Uterus (tissue), 2 donors: ENCODE measurements at regions not wholly inside any gene's neighbourhood (a gene's known extent, or its start where the extent isn't known, plus 50 kb on each side); places are given as distances from the start of the nearest gene placed in this dataset.

Source experiments
- POLR2A ChIP-seq, 2 donors: fragments of 450-650 bp; IDR thresholded peaks; one replicate each; pipeline ENCODE4 v1.6.1; 2016; ENCODE audit warnings: antibody characterized with exemption in 2 of 2, mild to moderate bottlenecking in 1 of 2, moderate library complexity in 1 of 2
- TF ChIP-seq, protein P1 (sequence below), 4 experiments: fragments of 200-600 bp in 2 of 4; fragments of 450-650 bp in 2 of 4; sonication (generic) in 2 of 4; IDR thresholded peaks; one replicate each; pipeline ENCODE4 v1.5.1; 2016 to 2019; ENCODE audit warnings: antibody characterized with exemption in 4 of 4, mild to moderate bottlenecking in 2 of 4, moderate library complexity in 1 of 4

- TF ChIP-seq, protein P1, sequence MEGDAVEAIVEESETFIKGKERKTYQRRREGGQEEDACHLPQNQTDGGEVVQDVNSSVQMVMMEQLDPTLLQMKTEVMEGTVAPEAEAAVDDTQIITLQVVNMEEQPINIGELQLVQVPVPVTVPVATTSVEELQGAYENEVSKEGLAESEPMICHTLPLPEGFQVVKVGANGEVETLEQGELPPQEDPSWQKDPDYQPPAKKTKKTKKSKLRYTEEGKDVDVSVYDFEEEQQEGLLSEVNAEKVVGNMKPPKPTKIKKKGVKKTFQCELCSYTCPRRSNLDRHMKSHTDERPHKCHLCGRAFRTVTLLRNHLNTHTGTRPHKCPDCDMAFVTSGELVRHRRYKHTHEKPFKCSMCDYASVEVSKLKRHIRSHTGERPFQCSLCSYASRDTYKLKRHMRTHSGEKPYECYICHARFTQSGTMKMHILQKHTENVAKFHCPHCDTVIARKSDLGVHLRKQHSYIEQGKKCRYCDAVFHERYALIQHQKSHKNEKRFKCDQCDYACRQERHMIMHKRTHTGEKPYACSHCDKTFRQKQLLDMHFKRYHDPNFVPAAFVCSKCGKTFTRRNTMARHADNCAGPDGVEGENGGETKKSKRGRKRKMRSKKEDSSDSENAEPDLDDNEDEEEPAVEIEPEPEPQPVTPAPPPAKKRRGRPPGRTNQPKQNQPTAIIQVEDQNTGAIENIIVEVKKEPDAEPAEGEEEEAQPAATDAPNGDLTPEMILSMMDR (IDR thresholded peaks at IDR 0.05), result no peak
- TF ChIP-seq POLR2A (IDR thresholded peaks at IDR 0.05), result no peak
Measured at GRCh38 chr10:29007370-29007747, 281.5 kb upstream of the LYZL1 start.
